ENCODE measurements at regions not wholly inside any gene's neighbourhood (a gene's known extent, or its start where the extent isn't known, plus 50 kb on each side); places are given as distances from the start of the nearest gene placed in this dataset.

DNA sequence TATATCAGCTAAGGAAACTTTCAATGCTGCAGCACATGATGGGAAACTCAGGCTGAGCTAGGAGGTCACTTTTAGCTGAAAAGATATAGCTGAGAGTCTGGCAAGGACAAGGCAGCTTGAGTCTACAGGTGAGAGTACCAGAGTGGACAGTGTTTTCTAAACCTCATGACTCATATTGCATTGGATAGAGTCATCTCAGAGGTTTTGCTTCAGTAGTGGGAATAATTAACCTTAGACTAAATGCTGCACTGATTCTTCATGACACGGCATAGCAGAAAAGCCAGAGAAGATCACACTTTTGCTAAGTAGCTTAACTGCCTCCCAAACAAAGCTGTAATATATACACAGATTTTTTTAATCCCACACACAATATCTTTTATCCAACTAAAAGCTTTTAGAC lies 865.0 kb upstream of the CDH2 start:
- DNase-seq (ENCODE audit: low read depth), result no peak
- no peak overlapping the region for H3K4me3 ChIP-seq (ENCODE audit: low read depth, low read length)
- TF ChIP-seq, protein P1, sequence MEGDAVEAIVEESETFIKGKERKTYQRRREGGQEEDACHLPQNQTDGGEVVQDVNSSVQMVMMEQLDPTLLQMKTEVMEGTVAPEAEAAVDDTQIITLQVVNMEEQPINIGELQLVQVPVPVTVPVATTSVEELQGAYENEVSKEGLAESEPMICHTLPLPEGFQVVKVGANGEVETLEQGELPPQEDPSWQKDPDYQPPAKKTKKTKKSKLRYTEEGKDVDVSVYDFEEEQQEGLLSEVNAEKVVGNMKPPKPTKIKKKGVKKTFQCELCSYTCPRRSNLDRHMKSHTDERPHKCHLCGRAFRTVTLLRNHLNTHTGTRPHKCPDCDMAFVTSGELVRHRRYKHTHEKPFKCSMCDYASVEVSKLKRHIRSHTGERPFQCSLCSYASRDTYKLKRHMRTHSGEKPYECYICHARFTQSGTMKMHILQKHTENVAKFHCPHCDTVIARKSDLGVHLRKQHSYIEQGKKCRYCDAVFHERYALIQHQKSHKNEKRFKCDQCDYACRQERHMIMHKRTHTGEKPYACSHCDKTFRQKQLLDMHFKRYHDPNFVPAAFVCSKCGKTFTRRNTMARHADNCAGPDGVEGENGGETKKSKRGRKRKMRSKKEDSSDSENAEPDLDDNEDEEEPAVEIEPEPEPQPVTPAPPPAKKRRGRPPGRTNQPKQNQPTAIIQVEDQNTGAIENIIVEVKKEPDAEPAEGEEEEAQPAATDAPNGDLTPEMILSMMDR (IDR thresholded peaks at IDR 0.05; ENCODE audit: insufficient read depth, low read depth, low read length, missing control alignments), result no peak

DNA sequence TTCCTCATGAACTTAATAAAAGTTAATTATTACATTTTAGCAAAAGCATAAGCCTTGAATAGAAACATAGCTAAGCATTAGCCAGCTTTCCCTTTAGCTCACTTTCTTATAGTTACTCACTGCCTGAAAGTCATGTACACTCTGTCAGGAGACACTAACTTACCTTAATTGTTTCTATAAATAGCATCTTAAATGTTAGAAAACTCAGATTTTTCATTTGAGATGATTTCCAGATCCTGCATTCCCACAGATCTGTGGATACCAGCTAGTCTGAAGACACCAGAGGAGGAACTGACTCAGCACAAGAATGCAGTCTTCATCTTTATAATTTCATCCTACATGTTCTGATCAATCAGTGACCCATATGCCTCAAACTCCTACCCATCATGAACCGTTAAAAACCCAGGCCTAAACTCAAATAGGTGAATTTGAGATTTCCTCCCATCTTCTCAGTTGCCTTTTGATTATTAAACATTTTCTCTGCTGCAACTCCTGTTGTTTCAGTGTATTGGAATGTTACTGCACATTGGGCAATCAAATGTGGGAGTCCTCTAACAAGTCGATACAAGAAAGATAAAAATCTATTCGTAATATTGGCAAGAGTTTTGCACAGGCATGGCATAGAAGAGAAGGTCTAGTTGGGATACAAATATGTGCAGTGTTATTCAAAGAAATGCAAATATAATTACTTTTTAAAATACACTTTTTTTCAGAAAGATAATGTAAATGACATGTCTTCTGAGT lies 857.4 kb upstream of the CDH2 start:
- H3K4me3 ChIP-seq (ENCODE audit: low read depth, low read length), result no peak overlapping the region
- DNase-seq (ENCODE audit: low read depth), result no peak
- TF ChIP-seq, protein P1 (IDR thresholded peaks at IDR 0.05; ENCODE audit: insufficient read depth, low read depth, low read length, missing control alignments), result no peak

DNA sequence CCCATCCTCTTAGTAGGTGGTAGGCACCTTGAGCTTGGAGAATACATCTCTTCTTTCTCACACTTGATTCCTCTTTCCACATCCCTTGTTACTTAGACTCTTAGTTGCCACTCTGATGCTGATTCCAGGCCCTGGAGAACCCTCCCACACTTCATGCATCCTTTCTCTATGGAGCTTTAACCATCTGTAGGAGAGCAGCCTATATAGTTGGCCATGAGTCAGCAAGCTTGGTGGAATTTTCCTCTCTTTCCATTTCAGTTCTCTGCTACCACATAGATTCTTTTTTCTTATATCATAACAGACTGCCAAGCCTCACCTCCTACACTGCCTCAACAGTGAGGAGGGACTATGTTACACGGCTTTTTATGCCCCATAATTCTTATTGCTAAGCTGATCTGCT lies 851.6 kb upstream of the CDH2 start:
- no peak for DNase-seq (ENCODE audit: low read depth)
- TF ChIP-seq, protein P1 (IDR thresholded peaks at IDR 0.05; ENCODE audit: insufficient read depth, low read depth, low read length, missing control alignments), result no peak
- no peak overlapping the region for H3K4me3 ChIP-seq (ENCODE audit: low read depth, low read length)

DNA sequence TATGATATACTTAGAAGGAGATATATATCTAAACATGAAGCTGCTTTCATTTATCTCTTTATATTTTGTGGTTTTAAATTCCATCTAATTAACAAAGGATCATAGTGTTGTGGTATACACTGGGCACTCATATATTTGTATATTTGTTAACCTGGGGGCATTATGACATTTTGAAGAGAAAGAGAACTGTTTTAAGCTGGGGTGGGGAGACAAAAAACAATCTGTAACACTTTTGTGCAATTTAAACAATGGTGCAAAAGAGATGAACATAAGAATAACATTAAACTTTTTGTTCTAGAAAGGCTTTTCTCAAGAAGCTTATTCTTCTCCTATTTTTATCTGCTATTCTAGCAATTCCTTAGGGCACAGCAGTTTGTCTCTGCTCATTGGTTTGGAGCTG lies 842.0 kb upstream of the CDH2 start:
- DNase-seq (ENCODE audit: low read depth), result no peak
- H3K4me3 ChIP-seq (ENCODE audit: low read depth, low read length), result no peak overlapping the region
- TF ChIP-seq, protein P1 (IDR thresholded peaks at IDR 0.05; ENCODE audit: insufficient read depth, low read depth, low read length, missing control alignments), result no peak

DNA sequence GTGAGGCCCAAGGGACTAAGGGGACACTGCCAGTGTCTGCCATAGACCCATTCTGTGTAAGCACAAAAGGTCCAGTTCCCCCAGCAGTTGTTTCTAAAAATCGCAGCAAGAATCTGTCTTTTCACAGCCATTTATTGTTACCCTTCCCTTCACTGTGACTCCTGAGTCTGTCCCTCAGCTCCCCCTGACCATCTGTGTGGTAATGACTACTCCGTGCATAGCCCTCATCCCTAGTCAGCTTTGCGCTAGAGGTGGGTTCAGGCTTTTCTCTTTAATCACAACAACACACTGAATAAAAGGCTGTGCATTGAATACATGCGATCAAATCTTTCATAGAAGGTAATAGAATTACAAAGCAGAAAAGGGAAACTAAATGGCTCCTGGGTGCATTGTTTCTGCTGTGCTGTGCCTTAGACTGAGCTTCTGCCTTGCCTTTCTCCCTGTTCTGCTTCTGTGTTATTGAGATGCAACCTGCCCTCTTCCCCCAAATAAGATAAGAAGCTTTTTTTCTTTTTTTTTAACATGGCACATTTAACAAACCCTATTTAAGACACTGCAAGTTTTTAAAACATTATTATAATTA lies 836.0 kb upstream of the CDH2 start:
- TF ChIP-seq, protein P1 (IDR thresholded peaks at IDR 0.05; ENCODE audit: insufficient read depth, low read depth, low read length, missing control alignments), result no peak
- no peak for DNase-seq (ENCODE audit: low read depth)
- no peak overlapping the region for H3K4me3 ChIP-seq (ENCODE audit: low read depth, low read length)

DNA sequence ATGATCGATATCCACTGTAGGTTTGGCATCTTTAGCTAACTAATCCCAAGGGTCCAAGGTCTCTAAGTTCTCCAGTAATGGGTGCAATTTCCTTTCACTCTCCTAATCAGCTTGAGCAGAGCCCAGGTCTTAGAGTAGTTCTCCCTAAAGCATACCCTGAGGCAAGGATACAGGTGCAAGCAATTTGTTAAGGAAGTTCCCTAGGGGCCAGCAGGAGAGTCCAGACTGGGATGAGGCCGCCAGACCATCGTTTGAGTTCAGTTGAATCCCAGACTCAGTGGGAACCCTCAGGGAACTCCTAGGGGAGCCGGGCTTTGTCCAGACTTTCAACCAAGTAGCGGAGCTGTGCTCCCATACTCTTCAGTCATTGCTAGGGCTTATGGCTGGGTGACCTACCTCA lies 835.4 kb upstream of the CDH2 start:
- DNase-seq (ENCODE audit: low read depth), result no peak
- no peak overlapping the region for H3K4me3 ChIP-seq (ENCODE audit: low read depth, low read length)
- TF ChIP-seq, protein P1 (IDR thresholded peaks at IDR 0.05; ENCODE audit: insufficient read depth, low read depth, low read length, missing control alignments), result no peak

Data from GM12865 (cell line).